Gastrocnemius medialis (tissue), 4 donors: ENCODE measurements at regions not wholly inside any gene's neighbourhood (a gene's known extent, or its start where the extent isn't known, plus 50 kb on each side); places are given as distances from the start of the nearest gene placed in this dataset.

ENCODE experiments used
- POLR2A ChIP-seq, 2 donors: fragments of 450-650 bp; IDR thresholded peaks; one replicate each; pipeline ENCODE4 v1.6.1; 2017; ENCODE audit warnings: antibody characterized with exemption in 2 of 2, mild to moderate bottlenecking in 2 of 2, moderate library complexity in 2 of 2
- TF ChIP-seq, protein P1 (sequence below), 5 experiments: fragments of 450-650 bp in 3 of 5; fragments of 200-600 bp in 2 of 5; sonication (generic) in 2 of 5; IDR thresholded peaks in 4 of 5; conservative IDR thresholded peaks in 1 of 5; 1 replicate in 4 of 5; 2 replicates in 1 of 5; pipeline ENCODE4 v1.5.1; 2016 to 2019; ENCODE audit warnings: antibody characterized with exemption in 5 of 5, mild to moderate bottlenecking in 3 of 5, moderate library complexity in 3 of 5

DNA sequence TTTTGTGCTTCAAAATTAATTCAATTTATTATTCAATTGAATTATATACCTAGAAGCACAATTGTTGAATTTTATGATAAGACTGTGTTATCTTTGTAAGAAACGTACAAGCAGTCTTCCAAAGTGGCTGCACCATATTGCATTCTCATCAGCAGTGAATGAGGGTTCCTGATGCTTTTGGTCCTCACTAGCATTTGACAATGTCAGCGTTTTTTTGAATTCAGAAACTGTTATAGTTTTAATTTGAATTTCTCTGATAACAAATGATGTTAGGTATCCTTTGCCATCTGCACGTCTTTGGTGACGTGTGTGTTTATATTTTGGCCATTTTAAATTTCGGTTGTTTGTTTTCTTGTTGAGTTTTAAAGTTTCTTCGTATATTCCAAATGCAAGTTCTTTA lies 553.0 kb upstream of the ZP4 start:
- TF ChIP-seq, protein P1, sequence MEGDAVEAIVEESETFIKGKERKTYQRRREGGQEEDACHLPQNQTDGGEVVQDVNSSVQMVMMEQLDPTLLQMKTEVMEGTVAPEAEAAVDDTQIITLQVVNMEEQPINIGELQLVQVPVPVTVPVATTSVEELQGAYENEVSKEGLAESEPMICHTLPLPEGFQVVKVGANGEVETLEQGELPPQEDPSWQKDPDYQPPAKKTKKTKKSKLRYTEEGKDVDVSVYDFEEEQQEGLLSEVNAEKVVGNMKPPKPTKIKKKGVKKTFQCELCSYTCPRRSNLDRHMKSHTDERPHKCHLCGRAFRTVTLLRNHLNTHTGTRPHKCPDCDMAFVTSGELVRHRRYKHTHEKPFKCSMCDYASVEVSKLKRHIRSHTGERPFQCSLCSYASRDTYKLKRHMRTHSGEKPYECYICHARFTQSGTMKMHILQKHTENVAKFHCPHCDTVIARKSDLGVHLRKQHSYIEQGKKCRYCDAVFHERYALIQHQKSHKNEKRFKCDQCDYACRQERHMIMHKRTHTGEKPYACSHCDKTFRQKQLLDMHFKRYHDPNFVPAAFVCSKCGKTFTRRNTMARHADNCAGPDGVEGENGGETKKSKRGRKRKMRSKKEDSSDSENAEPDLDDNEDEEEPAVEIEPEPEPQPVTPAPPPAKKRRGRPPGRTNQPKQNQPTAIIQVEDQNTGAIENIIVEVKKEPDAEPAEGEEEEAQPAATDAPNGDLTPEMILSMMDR (IDR thresholded peaks at IDR 0.05 in 4 of 5, conservative IDR thresholded peaks at IDR 0.05 in 1 of 5): no peak
- TF ChIP-seq POLR2A (IDR thresholded peaks at IDR 0.05): no peak
